IMR-90 (cell line): ENCODE measurements at regions not wholly inside any gene's neighbourhood (a gene's known extent, or its start where the extent isn't known, plus 50 kb on each side); places are given as distances from the start of the nearest gene placed in this dataset.

Source experiments
- ATAC-seq: fragments of 200-7000 bp; cut with Tn5 transposase; 2 replicates; pipeline ENCODE4 v1.9.1; 2020; ENCODE audit warnings: low read depth, mild to moderate bottlenecking, moderate library complexity
- BruUV-seq: library from RNA; stranded (reverse); fragments of 400-500 nt; replicated peaks from 2 replicates; lab custom pipeline; 2021; lab: Mats Ljungman, UMichigan
- CTCF ChIA-PET: fragments of 300-600 bp; formaldehyde crosslinking; extraction: SDS; loops from one replicate; lab custom pipeline; 2021; ENCODE audit warnings: antibody characterized with exemption; lab: Yijun Ruan, JAX
- POLR2A ChIA-PET: fragments of 300-600 bp; sonication (Branson Sonifier 250); formaldehyde crosslinking; loops from one replicate; lab custom pipeline; 2022; ENCODE audit warnings: antibody characterized with exemption; ENCODE audit not compliant: unreplicated experiment; lab: Charles Lee
- DNase-seq: peaks from one replicate; pipeline ENCODE4 v3.0.0; 2013
- H2AFZ ChIP-seq: replicated peaks from 2 replicates; pipeline ENCODE3; 2013; ENCODE audit warnings: low read length, mild to moderate bottlenecking; ENCODE audit not compliant: poor library complexity
- H2AK5ac ChIP-seq: 2 replicates; pipeline ENCODE4 v1.6.1; 2013; ENCODE audit warnings: low read depth, low read length, inconsistent platforms
- H2AK9ac ChIP-seq: replicated peaks from 2 replicates; pipeline ENCODE3; 2013; ENCODE audit warnings: mild to moderate bottlenecking, low read depth, low read length, moderate library complexity; ENCODE audit not compliant: poor library complexity
- H2BK120ac ChIP-seq: 2 replicates; pipeline ENCODE4 v1.6.1; 2013; ENCODE audit warnings: low read depth, low read length, inconsistent platforms
- H2BK15ac ChIP-seq: 3 replicates; pipeline ENCODE4 v1.6.1; 2013; ENCODE audit warnings: low read depth, low read length, inconsistent platforms
- H2BK20ac ChIP-seq: 2 replicates; pipeline ENCODE4 v1.6.1; 2013; ENCODE audit warnings: low read depth, mild to moderate bottlenecking, inconsistent platforms, low read length, moderate library complexity
- H2BK5ac ChIP-seq: 2 replicates; pipeline ENCODE4 v1.6.1; 2013; ENCODE audit warnings: mild to moderate bottlenecking, low read depth, low read length, inconsistent platforms; ENCODE audit not compliant: poor library complexity, severe bottlenecking
- H3K14ac ChIP-seq: replicated peaks from 2 replicates; pipeline ENCODE4 v1.6.1; 2013; ENCODE audit warnings: low read depth, low read length, inconsistent platforms
- H3K18ac ChIP-seq: 2 replicates; pipeline ENCODE4 v1.6.1; 2013; ENCODE audit warnings: low read depth, low read length, control low read depth
- H3K23ac ChIP-seq: 2 replicates; pipeline ENCODE4 v1.6.1; 2013; ENCODE audit warnings: low read depth, low read length, inconsistent platforms
- H3K27ac ChIP-seq: 2 replicates; pipeline ENCODE4 v1.5.1; 2013; ENCODE audit warnings: mild to moderate bottlenecking, control low read depth, low read length; ENCODE audit not compliant: insufficient read depth
- H3K27me3 ChIP-seq: 2 replicates; pipeline ENCODE4 v1.6.1; 2013; ENCODE audit warnings: low read length; ENCODE audit not compliant: control insufficient read depth, insufficient read depth
- H3K36me3 ChIP-seq: 2 replicates; pipeline ENCODE4 v1.6.1; 2013; ENCODE audit warnings: low read length, mixed read lengths; ENCODE audit not compliant: control insufficient read depth, insufficient read depth
- H3K4ac ChIP-seq: 2 replicates; pipeline ENCODE4 v1.6.1; 2013; ENCODE audit warnings: low read depth, low read length, inconsistent platforms
- H3K4me1 ChIP-seq: 2 replicates; pipeline ENCODE4 v1.6.1; 2013; ENCODE audit warnings: low read length, mixed read lengths; ENCODE audit not compliant: control insufficient read depth, insufficient read depth
- H3K4me2 ChIP-seq: 2 replicates; pipeline ENCODE4 v1.6.1; 2013; ENCODE audit warnings: low read depth, mild to moderate bottlenecking, control low read depth, low read length, moderate library complexity
- H3K4me3 ChIP-seq: 2 replicates; pipeline ENCODE4 v1.5.1; 2013; ENCODE audit warnings: low read depth, mild to moderate bottlenecking, control low read depth, low read length, moderate library complexity; ENCODE audit not compliant: insufficient read depth
- H3K56ac ChIP-seq: 2 replicates; pipeline ENCODE4 v1.6.1; 2013; ENCODE audit warnings: low read length, inconsistent platforms; ENCODE audit not compliant: insufficient read depth; ENCODE audit errors: extremely low read depth
- H3K79me1 ChIP-seq, 2 experiments: 2 replicates each; pipeline ENCODE4 v1.6.1; 2013; ENCODE audit warnings: low read length in 2 of 2, inconsistent platforms in 1 of 2, low read depth in 1 of 2
- H3K9ac ChIP-seq: 2 replicates; pipeline ENCODE4 v1.6.1; 2013; ENCODE audit warnings: low read depth, low read length, control low read depth
- H3K9me1 ChIP-seq: 2 replicates; pipeline ENCODE4 v1.6.1; 2013; ENCODE audit warnings: low read length, inconsistent platforms; ENCODE audit not compliant: insufficient read depth
- H3K9me3 ChIP-seq: 2 replicates; pipeline ENCODE4 v1.6.1; 2013; ENCODE audit warnings: low read length; ENCODE audit not compliant: control insufficient read depth, insufficient read depth
- H4K20me1 ChIP-seq: 2 replicates; pipeline ENCODE4 v1.6.1; 2013; ENCODE audit warnings: low read length, inconsistent platforms; ENCODE audit not compliant: insufficient read depth
- H4K5ac ChIP-seq: 2 replicates; pipeline ENCODE4 v1.6.1; 2013; ENCODE audit warnings: mild to moderate bottlenecking, low read depth, low read length, control low read depth
- H4K8ac ChIP-seq, 2 experiments: 2 replicates each; pipeline ENCODE4 v1.6.1; 2013; ENCODE audit warnings: low read depth in 2 of 2, low read length in 2 of 2, control low read depth in 1 of 2, inconsistent platforms in 1 of 2
- H4K91ac ChIP-seq: 2 replicates; pipeline ENCODE4 v1.6.1; 2013; ENCODE audit warnings: low read depth, low read length, inconsistent platforms; ENCODE audit not compliant: insufficient read depth
- CEBPB ChIP-seq: IDR thresholded peaks from 2 replicates; pipeline ENCODE4 v1.6.1; 2012; ENCODE audit warnings: low read depth, low read length, improper control_type of control experiment
- FOS ChIP-seq: fragments of 150-350 bp; IDR thresholded peaks from 2 replicates; pipeline ENCODE4 v1.6.1; 2016; ENCODE audit warnings: low read depth, low read length
- MAFK ChIP-seq: IDR thresholded peaks from 2 replicates; pipeline ENCODE4 v1.6.1; 2012; ENCODE audit warnings: low read depth, low read length, improper control_type of control experiment
- MAZ ChIP-seq: IDR thresholded peaks from 2 replicates; pipeline ENCODE4 v1.6.1; 2012; ENCODE audit warnings: low read depth, mild to moderate bottlenecking, low read length, improper control_type of control experiment, moderate library complexity, borderline replicate concordance
- MXI1 ChIP-seq: IDR thresholded peaks from 2 replicates; pipeline ENCODE4 v1.6.1; 2012; ENCODE audit warnings: low read depth, mild to moderate bottlenecking, low read length, moderate library complexity, borderline replicate concordance
- NFE2L2 ChIP-seq: fragments of 150-350 bp; IDR thresholded peaks from 2 replicates; pipeline ENCODE4 v1.6.1; 2016; ENCODE audit warnings: low read depth, mild to moderate bottlenecking, low read length
- POLR2A ChIP-seq: IDR thresholded peaks from 2 replicates; pipeline ENCODE4 v1.6.1; 2012; ENCODE audit warnings: mild to moderate bottlenecking, low read depth, low read length
- RAD21 ChIP-seq: IDR thresholded peaks from 2 replicates; pipeline ENCODE4 v1.6.1; 2012; ENCODE audit warnings: low read length, improper control_type of control experiment
- RCOR1 ChIP-seq: IDR thresholded peaks from 2 replicates; pipeline ENCODE4 v1.6.1; 2012; ENCODE audit warnings: mild to moderate bottlenecking, low read length, improper control_type of control experiment; ENCODE audit not compliant: insufficient replicate concordance
- RFX5 ChIP-seq: IDR thresholded peaks from 2 replicates; pipeline ENCODE4 v1.8.0; 2012; ENCODE audit warnings: low read depth, mild to moderate bottlenecking, low read length, moderate library complexity
- WGBS, 2 experiments: methylation state at CpG; one replicate each; pipeline versions ENCODE4 v1.1.5 to v1.1.7; 2013; ENCODE audit warnings: missing lambda C conversion rate in 2 of 2; ENCODE audit not compliant: insufficient read length in 1 of 2; ENCODE audit errors: extremely low coverage in 2 of 2; 5-methylcytosine and 5-hydroxymethylcytosine counted together
- dilution Hi-C: fragments of 300-500 bp; cut with HindIII; formaldehyde crosslinking; loops from one replicate; pipeline ENCODE4 v1.14.3; 2018; ENCODE audit warnings: low sequenced_read_pairs; ENCODE audit not compliant: unreplicated experiment
- in situ Hi-C: fragments of 300-500 bp; cut with MboI; formaldehyde crosslinking; loops from 3 replicates; pipeline ENCODE4 v1.14.3; 2019; ENCODE audit warnings: low sequenced_read_pairs, inconsistent platforms, mixed read lengths
- intact Hi-C: fragments of 100-400 bp; cut with micrococcal nuclease; formaldehyde crosslinking; loops from 2 replicates; pipeline ENCODE4 v1.10.0; 2022
- TF ChIP-seq, protein P1 (sequence below): conservative IDR thresholded peaks from 2 replicates; pipeline ENCODE4 v1.5.1; 2012; ENCODE audit warnings: mild to moderate bottlenecking, low read depth, low read length, improper control_type of control experiment
- TF ChIP-seq, protein P2 (sequence below): fragments of 150-350 bp; IDR thresholded peaks from 2 replicates; pipeline ENCODE4 v1.6.1; 2016; ENCODE audit warnings: low read depth, mild to moderate bottlenecking, low read length, moderate library complexity, borderline replicate concordance

DNA sequence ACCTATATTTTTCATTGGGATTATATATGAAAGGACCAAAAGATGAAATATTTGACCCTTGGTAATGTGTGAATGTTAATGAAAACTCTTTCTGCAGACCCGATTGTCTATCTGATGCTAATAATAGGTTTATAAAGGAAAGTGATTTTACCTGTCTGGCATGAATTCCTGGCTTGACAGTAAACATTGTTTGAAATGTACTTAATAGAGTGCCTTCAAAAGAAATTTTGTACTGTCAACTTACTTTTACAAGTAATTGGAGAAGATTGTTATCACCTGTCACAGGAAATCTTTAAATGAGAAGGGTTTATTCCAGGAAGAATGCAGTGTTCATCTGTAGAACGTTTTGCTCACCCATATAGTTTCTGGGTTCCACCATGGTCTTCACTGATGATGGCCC is 588.2 kb downstream of the INHBA start:
- Histone ChIP-seq H3K4ac (no peak overlapping the region), H3K9me1 (no peaks in the 10 kb centered on the region), H3K4me2 (no peak overlapping the region), H3K18ac (no peak overlapping the region; the same call in 1 of the 2 replicates), H2AK9ac (no peak overlapping the region), H2BK5ac (no peak overlapping the region), H2BK20ac (peak overlapping the region; percentile 39; the same call in 1 of the 2 replicates), H3K56ac (no peak overlapping the region), H3K9ac (no peak overlapping the region), H3K9me3 (no peaks in the 10 kb centered on the region), H4K5ac (no peak overlapping the region), H2AK5ac (no peak overlapping the region), H3K79me1 (no peaks in the 10 kb centered on the region), H2BK120ac (no peak overlapping the region), H2AFZ (no peak overlapping the region), H3K27me3 (no peaks in the 10 kb centered on the region), H4K91ac (no peak overlapping the region), H2BK15ac (no peak overlapping the region), H3K14ac (no peak overlapping the region), H3K36me3 (no peaks in the 10 kb centered on the region), H4K8ac (no peak overlapping the region), H3K23ac (no peak overlapping the region), H3K4me3 (no peak overlapping the region), H3K27ac (no peak overlapping the region), H4K20me1 (no peaks in the 10 kb centered on the region), H3K4me1 (0 out of 2 replicates have a peak, but pooled peaks cover 2% of the 10 kb centered on the region)
- CTCF ChIA-PET: interaction anchor here (0.5 to 1.6 kb wide), 2 partner anchors 11 to 943 kb away, joined by 3 read pairs; no protein-coding TSS in a partner anchor
- in situ Hi-C loops (no loop called here), dilution Hi-C loops (no loop called here), intact Hi-C loops (loop anchor here (5.0 kb wide), 1 partner anchor 583 kb away; no protein-coding TSS in a partner anchor)
- POLR2A ChIA-PET: no interaction called here
- BruUV-seq: no TSS peak
- DNase-seq (no peak), ATAC-seq (no peak)
- WGBS, 2 experiments: no CpG with 5 or more reads among the region's 2 CpGs
- TF ChIP-seq, protein P1, sequence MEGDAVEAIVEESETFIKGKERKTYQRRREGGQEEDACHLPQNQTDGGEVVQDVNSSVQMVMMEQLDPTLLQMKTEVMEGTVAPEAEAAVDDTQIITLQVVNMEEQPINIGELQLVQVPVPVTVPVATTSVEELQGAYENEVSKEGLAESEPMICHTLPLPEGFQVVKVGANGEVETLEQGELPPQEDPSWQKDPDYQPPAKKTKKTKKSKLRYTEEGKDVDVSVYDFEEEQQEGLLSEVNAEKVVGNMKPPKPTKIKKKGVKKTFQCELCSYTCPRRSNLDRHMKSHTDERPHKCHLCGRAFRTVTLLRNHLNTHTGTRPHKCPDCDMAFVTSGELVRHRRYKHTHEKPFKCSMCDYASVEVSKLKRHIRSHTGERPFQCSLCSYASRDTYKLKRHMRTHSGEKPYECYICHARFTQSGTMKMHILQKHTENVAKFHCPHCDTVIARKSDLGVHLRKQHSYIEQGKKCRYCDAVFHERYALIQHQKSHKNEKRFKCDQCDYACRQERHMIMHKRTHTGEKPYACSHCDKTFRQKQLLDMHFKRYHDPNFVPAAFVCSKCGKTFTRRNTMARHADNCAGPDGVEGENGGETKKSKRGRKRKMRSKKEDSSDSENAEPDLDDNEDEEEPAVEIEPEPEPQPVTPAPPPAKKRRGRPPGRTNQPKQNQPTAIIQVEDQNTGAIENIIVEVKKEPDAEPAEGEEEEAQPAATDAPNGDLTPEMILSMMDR: no peak
- no peak for TF ChIP-seq CEBPB
- TF ChIP-seq POLR2A: no peak
- TF ChIP-seq RAD21: no peak
- TF ChIP-seq FOS: no peak
- no peak for TF ChIP-seq MAZ
- no peak for TF ChIP-seq RFX5
- no peak for TF ChIP-seq MXI1
- TF ChIP-seq, protein P2, sequence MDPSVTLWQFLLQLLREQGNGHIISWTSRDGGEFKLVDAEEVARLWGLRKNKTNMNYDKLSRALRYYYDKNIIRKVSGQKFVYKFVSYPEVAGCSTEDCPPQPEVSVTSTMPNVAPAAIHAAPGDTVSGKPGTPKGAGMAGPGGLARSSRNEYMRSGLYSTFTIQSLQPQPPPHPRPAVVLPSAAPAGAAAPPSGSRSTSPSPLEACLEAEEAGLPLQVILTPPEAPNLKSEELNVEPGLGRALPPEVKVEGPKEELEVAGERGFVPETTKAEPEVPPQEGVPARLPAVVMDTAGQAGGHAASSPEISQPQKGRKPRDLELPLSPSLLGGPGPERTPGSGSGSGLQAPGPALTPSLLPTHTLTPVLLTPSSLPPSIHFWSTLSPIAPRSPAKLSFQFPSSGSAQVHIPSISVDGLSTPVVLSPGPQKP: no peak
- TF ChIP-seq RCOR1: no peak
- no peak for TF ChIP-seq NFE2L2
- TF ChIP-seq MAFK: no peak
